AG09309 (cell line): ENCODE measurements at regions not wholly inside any gene's neighbourhood (a gene's known extent, or its start where the extent isn't known, plus 50 kb on each side); places are given as distances from the start of the nearest gene placed in this dataset.

ENCODE experiments used
- DNase-seq: peaks from one replicate; pipeline ENCODE4 v3.0.0-alpha.2; 2010; ENCODE audit warnings: low read depth
- H3K4me3 ChIP-seq: 2 replicates; pipeline ENCODE4 v1.5.1; 2011; ENCODE audit warnings: mild to moderate bottlenecking, low read depth, low read length, moderate library complexity; ENCODE audit not compliant: control insufficient read depth
- CTCF ChIP-seq: IDR thresholded peaks from 2 replicates; pipeline ENCODE4 v1.5.1; 2011; ENCODE audit warnings: mild to moderate bottlenecking, low read depth, low read length, inconsistent platforms; ENCODE audit not compliant: insufficient read depth, control insufficient read depth; ENCODE audit errors: missing control alignments

- DNase-seq, result no peak
- TF ChIP-seq CTCF, result no peak
- no peak overlapping the region for H3K4me3 ChIP-seq
Measured at GRCh38 chr1:94600556-94600955, 59.0 kb upstream of the F3 start.

- peak; percentile 58 for TF ChIP-seq CTCF
- H3K4me3 ChIP-seq, result no peak overlapping the region
- no peak for DNase-seq
Measured at GRCh38 chr1:94599095-94599813, 57.7 kb upstream of the F3 start.

GRCh38 chr1:94597701-94598100 is 56.1 kb upstream of the F3 start:
- DNase-seq, result no peak
- no peak overlapping the region for H3K4me3 ChIP-seq
- no peak for TF ChIP-seq CTCF

- TF ChIP-seq CTCF, result no peak
Measured at GRCh38 chr1:94596260-94596659, 54.7 kb upstream of the F3 start.

GRCh38 chr1:94595658-94596057 is 54.1 kb upstream of the F3 start:
- no peak for DNase-seq
- H3K4me3 ChIP-seq, result no peak overlapping the region
- no peak for TF ChIP-seq CTCF

More at GRCh38 chr1:94596260-94596659, 54.7 kb upstream of the F3 start:
- H3K4me3 ChIP-seq, result no peak overlapping the region
- DNase-seq, result no peak

- no peak for TF ChIP-seq CTCF
- DNase-seq, result no peak
- H3K4me3 ChIP-seq, result no peak overlapping the region
Measured at GRCh38 chr1:94593611-94594010, 52.1 kb upstream of the F3 start.
